Right atrium auricular region (tissue), 2 donors: ENCODE measurements at regions not wholly inside any gene's neighbourhood (a gene's known extent, or its start where the extent isn't known, plus 50 kb on each side); places are given as distances from the start of the nearest gene placed in this dataset.

Source experiments
- DNase-seq: peaks from one replicate; pipeline ENCODE4 v3.0.0-alpha.2; 2019; ENCODE audit warnings: low spot score
- H3K27ac ChIP-seq, 2 donors: fragments of 200-600 bp; sonication (generic); 1 replicate in 1 of 2; 2 replicates in 1 of 2; pipeline ENCODE4 v1.5.1; 2016 to 2019
- H3K27me3 ChIP-seq, 2 donors: fragments of 200-600 bp; sonication (generic); one replicate each; pipeline versions ENCODE4 v1.5.1 to v1.6.0; 2017 to 2019
- H3K36me3 ChIP-seq: fragments of 200-600 bp; sonication (generic); one replicate; pipeline ENCODE4 v1.5.1; 2016
- H3K4me1 ChIP-seq, 2 donors: fragments of 200-600 bp; sonication (generic); one replicate each; pipeline versions ENCODE4 v1.5.1 to v1.6.0; 2017 to 2019
- H3K4me3 ChIP-seq, 2 donors: fragments of 200-600 bp; sonication (generic); 1 replicate in 1 of 2; 2 replicates in 1 of 2; pipeline ENCODE4 v1.5.1; 2017 to 2019; ENCODE audit warnings: mild to moderate bottlenecking in 1 of 2, moderate library complexity in 1 of 2
- H3K9me3 ChIP-seq, 2 donors: fragments of 200-600 bp; sonication (generic); one replicate each; pipeline ENCODE4 v1.5.1; 2019
- CTCF ChIP-seq, 2 donors: fragments of 200-600 bp; sonication (generic); IDR thresholded peaks; one replicate each; pipeline ENCODE4 v1.5.1; 2019; ENCODE audit warnings: antibody characterized with exemption in 2 of 2

GRCh38 chr20:7301807-7302206 lies 534.3 kb downstream of the BMP2 start:
- H3K27ac ChIP-seq = no peak overlapping the region
- H3K4me3 ChIP-seq = no peak overlapping the region
- TF ChIP-seq CTCF (IDR thresholded peaks at IDR 0.05) = no peak
- peaks cover 0 to 9% of the 10 kb centered on the region in 2 donors for H3K9me3 ChIP-seq
- DNase-seq = no peak
- H3K4me1 ChIP-seq = no peaks in the 10 kb centered on the region
- H3K36me3 ChIP-seq = no peaks in the 10 kb centered on the region
- H3K27me3 ChIP-seq = no peaks in the 10 kb centered on the region

- no peak for DNase-seq
- no peak for TF ChIP-seq CTCF (IDR thresholded peaks at IDR 0.05)
- H3K9me3 ChIP-seq = peaks cover 0 to 9% of the 10 kb centered on the region in 2 donors
- no peaks in the 10 kb centered on the region for H3K36me3 ChIP-seq
- no peaks in the 10 kb centered on the region for H3K4me1 ChIP-seq
- H3K27me3 ChIP-seq = no peaks in the 10 kb centered on the region
- no peak overlapping the region for H3K27ac ChIP-seq
- H3K4me3 ChIP-seq = no peak overlapping the region
These were observed 534.8 kb downstream of the BMP2 start for GRCh38 chr20:7302250-7302649.

- no peak for TF ChIP-seq CTCF (IDR thresholded peaks at IDR 0.05)
- no peak for DNase-seq
- H3K36me3 ChIP-seq = no peaks in the 10 kb centered on the region
- no peaks in the 10 kb centered on the region for H3K27me3 ChIP-seq
- H3K9me3 ChIP-seq = no peaks in the 10 kb centered on the region
- H3K4me1 ChIP-seq = no peaks in the 10 kb centered on the region
- H3K27ac ChIP-seq = no peak overlapping the region
- no peak overlapping the region for H3K4me3 ChIP-seq
These were observed 538.5 kb downstream of the BMP2 start for GRCh38 chr20:7305976-7306375.

GRCh38 chr20:7308163-7308562 lies 540.7 kb downstream of the BMP2 start:
- no peaks in the 10 kb centered on the region for H3K36me3 ChIP-seq
- H3K9me3 ChIP-seq = no peaks in the 10 kb centered on the region
- no peak for TF ChIP-seq CTCF (IDR thresholded peaks at IDR 0.05)
- no peak for DNase-seq
- no peak overlapping the region for H3K27ac ChIP-seq
- no peaks in the 10 kb centered on the region for H3K27me3 ChIP-seq
- H3K4me1 ChIP-seq = no peaks in the 10 kb centered on the region
- no peak overlapping the region for H3K4me3 ChIP-seq

GRCh38 chr20:7313047-7313446 lies 545.6 kb downstream of the BMP2 start:
- Histone ChIP-seq H3K9me3 (no peaks in the 10 kb centered on the region), H3K4me1 (no peaks in the 10 kb centered on the region), H3K27me3 (no peaks in the 10 kb centered on the region), H3K4me3 (no peak overlapping the region), H3K27ac (no peak overlapping the region), H3K36me3 (no peaks in the 10 kb centered on the region)
- DNase-seq = no peak
- TF ChIP-seq CTCF (IDR thresholded peaks at IDR 0.05) = no peak

- H3K27me3 ChIP-seq = no peaks in the 10 kb centered on the region
- H3K4me3 ChIP-seq = no peak overlapping the region
- DNase-seq = no peak
- TF ChIP-seq CTCF (IDR thresholded peaks at IDR 0.05) = no peak
- no peaks in the 10 kb centered on the region for H3K36me3 ChIP-seq
- H3K27ac ChIP-seq = no peak overlapping the region
- no peaks in the 10 kb centered on the region for H3K4me1 ChIP-seq
- no peaks in the 10 kb centered on the region for H3K9me3 ChIP-seq
These were observed 556.5 kb downstream of the BMP2 start for GRCh38 chr20:7323957-7324356.
